ENCODE measurements at regions not wholly inside any gene's neighbourhood (a gene's known extent, or its start where the extent isn't known, plus 50 kb on each side); places are given as distances from the start of the nearest gene placed in this dataset.
"Not testable (repeated sequence)": the region's sequence is repeated elsewhere in the genome, so short reads cannot be mapped to it uniquely, and the experiment has no call there.

DNA sequence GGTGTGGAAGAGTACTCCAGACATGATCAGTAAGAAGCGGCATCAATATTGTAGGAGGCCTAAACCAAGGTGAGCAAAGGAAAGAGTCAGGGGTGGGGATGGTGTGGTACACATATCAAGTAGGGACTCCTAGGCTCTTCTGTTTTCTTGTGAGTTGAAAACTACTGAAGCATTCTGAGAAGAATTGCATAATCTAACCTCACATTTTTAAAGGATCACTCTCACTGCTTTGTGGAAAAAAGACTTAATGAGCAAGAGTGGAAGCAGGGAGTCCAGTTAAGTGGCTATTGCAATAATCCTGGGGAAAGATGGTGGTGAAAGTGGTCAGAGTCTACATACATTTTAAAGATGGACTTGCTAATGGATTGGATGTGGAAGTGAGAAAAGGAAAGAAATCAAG, 899.5 kb upstream of the FAM98A start:
- Mint-ChIP-seq H3K4me3 (ENCODE audit: unreplicated experiment) (no peak overlapping the region), H3K4me1 (ENCODE audit: low read depth) (no peaks in the 10 kb centered on the region), H3K36me3 (ENCODE audit: low read depth) (no peaks in the 10 kb centered on the region), H3K9me3 (ENCODE audit: low read depth) (peaks cover 13% of the 10 kb centered on the region), H3K27ac (ENCODE audit: unreplicated experiment) (no peak overlapping the region), H3K27me3 (ENCODE audit: low read depth) (no peaks in the 10 kb centered on the region)
- TF ChIP-seq, protein P1, sequence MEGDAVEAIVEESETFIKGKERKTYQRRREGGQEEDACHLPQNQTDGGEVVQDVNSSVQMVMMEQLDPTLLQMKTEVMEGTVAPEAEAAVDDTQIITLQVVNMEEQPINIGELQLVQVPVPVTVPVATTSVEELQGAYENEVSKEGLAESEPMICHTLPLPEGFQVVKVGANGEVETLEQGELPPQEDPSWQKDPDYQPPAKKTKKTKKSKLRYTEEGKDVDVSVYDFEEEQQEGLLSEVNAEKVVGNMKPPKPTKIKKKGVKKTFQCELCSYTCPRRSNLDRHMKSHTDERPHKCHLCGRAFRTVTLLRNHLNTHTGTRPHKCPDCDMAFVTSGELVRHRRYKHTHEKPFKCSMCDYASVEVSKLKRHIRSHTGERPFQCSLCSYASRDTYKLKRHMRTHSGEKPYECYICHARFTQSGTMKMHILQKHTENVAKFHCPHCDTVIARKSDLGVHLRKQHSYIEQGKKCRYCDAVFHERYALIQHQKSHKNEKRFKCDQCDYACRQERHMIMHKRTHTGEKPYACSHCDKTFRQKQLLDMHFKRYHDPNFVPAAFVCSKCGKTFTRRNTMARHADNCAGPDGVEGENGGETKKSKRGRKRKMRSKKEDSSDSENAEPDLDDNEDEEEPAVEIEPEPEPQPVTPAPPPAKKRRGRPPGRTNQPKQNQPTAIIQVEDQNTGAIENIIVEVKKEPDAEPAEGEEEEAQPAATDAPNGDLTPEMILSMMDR (IDR thresholded peaks at IDR 0.05): no peak
- no peak for DNase-seq (ENCODE audit: low spot score)

DNA sequence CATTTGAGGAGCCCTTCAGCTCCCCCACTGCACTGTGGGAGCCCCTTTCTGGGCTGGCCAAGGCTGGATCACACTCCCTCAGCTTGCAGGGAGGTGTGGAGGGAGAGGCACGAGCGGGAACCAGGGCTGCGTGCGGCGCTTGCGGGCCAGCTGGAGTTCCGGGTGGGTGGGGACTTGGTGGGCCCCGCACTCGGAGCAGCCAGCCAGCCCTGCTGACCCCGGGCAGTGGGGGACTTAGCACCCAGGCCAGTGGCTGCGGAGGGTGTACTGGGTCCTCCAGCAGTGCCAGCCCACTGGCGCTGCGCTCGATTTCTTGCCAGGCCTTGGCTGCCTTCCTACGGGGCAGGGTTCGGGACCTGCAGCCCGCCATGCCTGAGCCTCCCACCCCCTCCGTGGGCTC, 895.1 kb upstream of the FAM98A start:
- H3K4me1 Mint-ChIP-seq (ENCODE audit: low read depth); H3K27me3 Mint-ChIP-seq (ENCODE audit: low read depth); DNase-seq (ENCODE audit: low spot score); H3K36me3 Mint-ChIP-seq (ENCODE audit: low read depth); H3K9me3 Mint-ChIP-seq (ENCODE audit: low read depth); H3K27ac Mint-ChIP-seq (ENCODE audit: unreplicated experiment); H3K4me3 Mint-ChIP-seq (ENCODE audit: unreplicated experiment): not testable (repeated sequence)

DNA sequence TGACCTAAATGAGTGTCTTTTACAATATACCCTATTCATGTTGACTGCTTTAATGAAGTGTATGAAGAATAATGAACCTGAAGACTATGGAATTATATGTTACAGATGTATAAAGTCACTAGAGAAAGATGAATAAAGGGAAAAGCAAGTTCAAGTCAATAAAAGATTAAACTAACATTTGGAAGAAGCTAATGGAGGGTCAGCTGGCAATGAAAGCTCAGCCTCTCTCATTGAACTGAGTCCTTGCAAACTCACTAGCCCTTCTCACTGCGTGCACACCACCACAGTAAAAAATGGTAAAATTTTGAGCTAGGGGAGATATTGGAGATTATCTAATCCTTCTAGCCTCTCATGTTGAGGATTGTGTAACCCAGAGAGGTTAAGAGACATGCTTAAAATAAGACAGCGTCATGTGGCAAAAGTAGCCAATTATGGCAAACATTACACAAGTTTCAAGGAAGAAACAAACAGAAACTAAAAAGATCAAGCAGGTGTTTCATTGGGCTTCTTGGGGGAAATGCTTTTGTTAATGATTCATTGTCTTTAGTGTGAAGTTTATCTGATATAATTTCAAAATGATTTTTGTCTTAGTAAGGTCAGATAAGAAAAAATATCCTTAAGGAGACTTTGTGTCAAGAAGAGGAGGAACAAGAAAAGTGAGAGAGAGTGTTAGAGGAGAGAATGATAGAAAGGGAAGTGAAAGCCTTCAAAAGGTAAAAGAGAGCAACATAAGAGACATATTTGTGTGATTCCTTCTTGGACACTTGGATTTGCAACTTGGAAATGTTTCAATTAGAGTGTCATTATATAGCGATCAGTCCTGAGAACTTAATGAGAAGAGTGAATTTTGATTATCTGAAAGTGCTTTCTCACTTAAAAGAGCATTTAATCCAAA, 893.7 kb upstream of the FAM98A start:
- TF ChIP-seq, protein P1 (IDR thresholded peaks at IDR 0.05): no peak
- no peaks in the 10 kb centered on the region for H3K9me3 Mint-ChIP-seq (ENCODE audit: low read depth)
- H3K4me3 Mint-ChIP-seq (ENCODE audit: unreplicated experiment): no peak overlapping the region
- H3K27ac Mint-ChIP-seq (ENCODE audit: unreplicated experiment): no peak overlapping the region
- no peak for DNase-seq (ENCODE audit: low spot score)
- no peaks in the 10 kb centered on the region for H3K27me3 Mint-ChIP-seq (ENCODE audit: low read depth)
- no peaks in the 10 kb centered on the region for H3K4me1 Mint-ChIP-seq (ENCODE audit: low read depth)
- H3K36me3 Mint-ChIP-seq (ENCODE audit: low read depth): no peaks in the 10 kb centered on the region

DNA sequence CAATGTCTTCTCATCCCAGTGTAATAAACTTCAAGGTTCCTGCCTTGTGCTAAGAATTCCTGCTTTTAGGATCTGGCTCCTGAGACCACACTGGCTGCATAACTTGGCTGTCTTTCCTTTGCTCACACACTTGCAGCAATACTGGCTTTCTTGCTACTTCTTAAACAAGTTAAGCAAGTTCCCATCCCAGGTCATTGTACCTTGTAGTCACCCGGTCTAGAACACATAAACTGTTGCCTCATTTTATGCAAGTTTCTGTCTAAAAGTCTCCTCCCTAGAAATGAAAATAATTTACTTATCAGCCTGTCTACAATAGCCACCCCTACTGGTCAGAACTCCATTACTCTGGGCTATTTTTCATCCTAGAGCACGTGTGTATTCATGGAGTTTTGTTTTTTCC, 887.9 kb upstream of the FAM98A start:
- Mint-ChIP-seq H3K4me1 (ENCODE audit: low read depth) (no peaks in the 10 kb centered on the region), H3K27ac (ENCODE audit: unreplicated experiment) (no peak overlapping the region), H3K27me3 (ENCODE audit: low read depth) (no peaks in the 10 kb centered on the region), H3K4me3 (ENCODE audit: unreplicated experiment) (no peak overlapping the region), H3K36me3 (ENCODE audit: low read depth) (no peaks in the 10 kb centered on the region), H3K9me3 (ENCODE audit: low read depth) (no peaks in the 10 kb centered on the region)
- no peak for DNase-seq (ENCODE audit: low spot score)
- TF ChIP-seq, protein P1 (IDR thresholded peaks at IDR 0.05): no peak

DNA sequence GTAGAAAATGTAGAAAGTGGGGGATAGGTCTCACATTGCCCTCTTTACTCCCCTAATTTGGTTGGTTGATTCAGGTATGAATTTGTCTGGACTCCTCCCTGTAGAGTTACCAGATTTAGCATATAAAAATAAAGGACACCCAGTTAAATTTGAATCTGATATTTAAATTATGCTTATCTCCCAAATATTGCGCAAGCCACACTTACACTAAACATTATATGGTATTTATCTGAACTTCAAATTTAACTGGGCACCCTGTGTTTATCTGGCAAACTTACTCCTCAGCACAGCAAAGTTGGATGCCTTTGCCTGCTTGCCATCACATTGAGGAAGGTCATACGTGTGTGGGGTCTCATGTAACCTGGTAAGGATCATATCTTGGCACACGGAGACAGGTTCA, 882.4 kb upstream of the FAM98A start:
- Mint-ChIP-seq H3K27ac (ENCODE audit: unreplicated experiment) (no peak overlapping the region), H3K36me3 (ENCODE audit: low read depth) (no peaks in the 10 kb centered on the region), H3K4me3 (ENCODE audit: unreplicated experiment) (no peak overlapping the region), H3K4me1 (ENCODE audit: low read depth) (no peaks in the 10 kb centered on the region), H3K27me3 (ENCODE audit: low read depth) (no peaks in the 10 kb centered on the region), H3K9me3 (ENCODE audit: low read depth) (no peaks in the 10 kb centered on the region)
- TF ChIP-seq, protein P1 (IDR thresholded peaks at IDR 0.05): no peak
- no peak for DNase-seq (ENCODE audit: low spot score)

DNA sequence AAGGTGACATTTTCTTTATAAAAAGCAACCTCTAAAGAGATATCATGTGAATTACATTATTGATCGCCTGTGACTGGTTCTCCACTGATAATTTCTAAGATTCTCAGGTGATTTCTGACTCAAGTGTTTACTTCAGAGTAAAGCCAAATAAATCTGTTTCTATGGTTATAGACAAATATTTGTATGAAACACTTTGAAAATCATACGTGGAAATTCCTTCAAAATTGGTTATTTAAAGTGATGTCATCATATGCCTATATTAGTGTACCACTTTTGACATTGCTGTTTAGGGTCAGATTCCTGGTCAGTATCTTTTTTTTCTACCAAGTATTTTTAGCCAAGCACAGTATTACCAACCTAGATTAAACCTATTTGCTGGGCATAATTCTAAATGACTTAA, 881.3 kb upstream of the FAM98A start:
- Mint-ChIP-seq H3K4me1 (ENCODE audit: low read depth) (no peaks in the 10 kb centered on the region), H3K27ac (ENCODE audit: unreplicated experiment) (no peak overlapping the region), H3K4me3 (ENCODE audit: unreplicated experiment) (no peak overlapping the region), H3K9me3 (ENCODE audit: low read depth) (no peaks in the 10 kb centered on the region), H3K27me3 (ENCODE audit: low read depth) (no peaks in the 10 kb centered on the region), H3K36me3 (ENCODE audit: low read depth) (no peaks in the 10 kb centered on the region)
- DNase-seq (ENCODE audit: low spot score): no peak
- TF ChIP-seq, protein P1 (IDR thresholded peaks at IDR 0.05): no peak
